GM21825 (cell line): ENCODE measurements at regions not wholly inside any gene's neighbourhood (a gene's known extent, or its start where the extent isn't known, plus 50 kb on each side); places are given as distances from the start of the nearest gene placed in this dataset.
"Not testable (repeated sequence)": the region's sequence is repeated elsewhere in the genome, so short reads cannot be mapped to it uniquely, and the experiment has no call there.

Source experiments
- ATAC-seq: cut with Tn5 transposase; IDR thresholded peaks from one replicate; pipeline ENCODE4 v1.9.1; 2021; ENCODE audit warnings: mild to moderate bottlenecking, moderate library complexity; ENCODE audit not compliant: unreplicated experiment

DNA sequence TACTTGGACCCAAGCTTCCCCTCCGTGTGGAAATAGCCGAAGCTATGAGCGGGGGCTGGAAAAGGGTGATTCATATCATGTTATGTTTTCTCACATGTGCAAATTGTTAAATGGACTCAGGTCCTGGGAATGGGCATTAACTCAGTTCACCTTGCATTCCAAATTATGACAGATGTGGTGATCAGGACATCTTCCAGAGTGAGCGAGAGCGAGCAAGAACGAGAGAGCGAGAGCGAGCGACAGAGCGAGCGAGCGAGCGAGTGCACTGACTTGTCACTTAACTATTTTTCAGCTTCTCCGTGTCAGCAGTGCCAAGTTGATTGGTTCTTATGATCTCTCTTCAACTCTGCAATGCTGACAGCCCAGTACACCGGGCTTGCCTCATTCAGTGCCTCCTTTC, 437.4 kb upstream of the NRSN1 start:
- ATAC-seq = no peak

DNA sequence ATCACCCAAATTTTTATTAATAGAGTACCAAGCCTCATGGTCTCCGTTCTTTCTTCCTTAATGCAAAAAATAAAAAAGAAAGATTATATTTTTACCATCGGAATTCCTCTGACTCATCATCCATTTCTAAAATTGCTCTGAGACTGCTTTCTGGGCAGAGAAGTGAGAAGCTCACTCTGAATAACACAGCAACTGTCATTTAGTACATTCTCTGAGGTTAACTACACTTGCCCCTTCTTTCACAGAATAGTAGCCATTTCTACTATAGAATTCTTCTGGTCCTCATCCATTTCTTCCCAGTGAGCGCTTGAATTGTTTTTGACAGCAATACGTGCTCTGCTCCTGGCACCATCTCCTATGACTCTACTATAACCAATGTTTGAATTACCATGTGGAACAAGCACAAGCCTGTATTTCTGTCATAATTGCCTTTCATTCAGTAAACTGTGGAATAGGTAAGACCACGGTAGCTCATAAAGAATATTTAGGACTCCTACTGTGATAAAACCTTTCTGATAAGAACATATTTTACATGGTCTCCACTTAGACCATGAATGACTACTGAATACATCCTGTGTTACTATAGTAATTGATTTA, 435.5 kb upstream of the NRSN1 start:
- no peak for ATAC-seq

GRCh38 chr6:23692184-23692583, 433.8 kb upstream of the NRSN1 start:
- no peak for ATAC-seq

- ATAC-seq = no peak
These were observed 429.0 kb upstream of the NRSN1 start for GRCh38 chr6:23696992-23697391.

GRCh38 chr6:23704479-23705052, 421.4 kb upstream of the NRSN1 start:
- ATAC-seq = no peak

GRCh38 chr6:23705697-23706096, 420.3 kb upstream of the NRSN1 start:
- ATAC-seq = no peak

- no peak for ATAC-seq
These were observed 413.3 kb upstream of the NRSN1 start for GRCh38 chr6:23712756-23713155.

DNA sequence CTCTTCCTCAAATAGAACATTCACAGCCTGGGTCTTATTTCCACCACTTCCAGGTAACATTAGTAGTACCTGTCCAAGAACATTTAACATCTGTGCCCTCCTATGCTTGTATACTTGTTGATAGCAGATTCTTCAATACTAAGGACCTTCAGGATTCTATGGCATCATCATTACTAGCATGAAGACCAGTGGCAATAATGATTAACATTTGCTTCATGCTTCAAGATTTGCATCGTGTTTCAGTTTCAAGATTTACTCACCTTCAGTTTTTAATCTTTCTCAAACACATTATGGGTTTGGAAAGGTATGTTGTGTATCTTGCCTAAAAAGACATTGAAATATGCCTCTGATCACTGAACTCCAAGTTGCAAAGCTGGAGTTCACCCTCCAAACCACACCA, 412.8 kb upstream of the NRSN1 start:
- peak; percentile 77 for ATAC-seq

GRCh38 chr6:23728707-23729106, 397.3 kb upstream of the NRSN1 start:
- no peak for ATAC-seq

DNA sequence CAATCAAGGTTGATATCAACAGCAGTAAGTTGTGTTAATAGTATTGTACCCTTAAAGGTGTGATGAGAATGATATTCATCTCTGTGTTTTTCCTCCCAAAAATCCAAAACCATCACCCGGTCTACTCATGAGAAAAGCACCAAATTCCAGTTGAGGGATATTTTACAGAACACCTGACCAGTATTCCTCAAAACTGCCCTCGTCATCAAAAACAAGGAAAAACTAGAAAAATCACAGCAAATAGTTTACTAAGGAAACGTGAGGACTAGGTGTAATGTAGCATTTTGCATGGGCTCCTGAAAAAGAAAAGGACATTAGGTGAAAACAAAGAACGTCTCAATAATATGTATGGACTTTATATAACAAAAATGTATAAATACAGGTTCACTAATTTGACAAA, 394.4 kb upstream of the NRSN1 start:
- ATAC-seq = no peak

DNA sequence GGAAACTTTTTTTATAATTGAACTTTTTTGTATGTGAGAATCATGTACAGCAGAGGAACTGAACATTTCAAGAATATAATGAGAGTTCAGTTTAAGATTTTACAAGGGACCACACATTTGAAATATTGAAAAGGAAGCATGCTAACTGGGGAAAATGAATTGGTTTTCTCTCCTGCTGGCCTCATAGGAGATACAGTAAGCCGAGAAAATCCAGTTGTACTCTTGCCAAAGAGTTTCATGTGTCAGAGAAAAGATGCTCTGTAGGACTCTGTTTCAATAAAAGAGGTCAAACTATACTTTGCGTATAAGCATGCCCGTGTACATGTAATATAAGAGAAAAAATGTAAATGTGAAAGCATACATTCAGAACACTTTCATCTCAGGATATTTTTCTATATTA, 393.5 kb upstream of the NRSN1 start:
- ATAC-seq = no peak

DNA sequence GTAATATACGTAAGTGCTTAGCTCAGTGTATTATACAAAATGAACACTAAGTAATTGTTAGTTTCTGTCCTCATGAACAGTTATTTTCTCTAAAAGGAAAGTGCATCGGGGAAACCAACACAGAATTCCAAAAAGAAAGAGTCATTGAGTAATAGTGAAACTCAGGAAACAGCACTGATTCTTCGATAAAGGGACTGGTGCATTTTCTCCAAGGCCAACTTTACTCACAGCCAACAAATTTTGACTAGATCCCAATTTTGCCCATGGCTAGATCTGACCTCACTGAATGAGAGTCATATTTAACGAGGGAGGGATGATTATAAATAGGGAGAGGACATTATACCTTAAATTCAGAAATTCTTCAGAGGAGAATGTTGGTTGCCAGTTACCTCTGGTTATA, 390.9 kb upstream of the NRSN1 start:
- ATAC-seq = no peak

DNA sequence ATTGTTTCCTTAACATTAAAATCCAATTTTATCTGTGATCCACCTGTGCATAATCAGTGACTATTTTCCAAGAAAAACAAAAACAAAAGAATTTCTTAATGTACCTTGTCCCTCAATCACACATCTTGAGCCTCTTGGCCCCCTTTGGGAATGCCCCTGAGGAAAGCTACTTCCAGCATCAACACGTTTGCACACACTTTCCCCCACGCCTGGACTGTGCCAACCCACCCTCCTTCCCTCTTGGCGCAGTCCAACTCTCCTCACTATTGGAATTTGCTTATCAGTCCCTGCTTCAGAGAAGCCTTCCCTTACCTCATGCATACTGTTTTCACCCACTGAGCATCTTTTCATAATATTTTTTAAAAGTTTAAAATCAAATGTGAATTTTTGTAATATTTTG, 389.4 kb upstream of the NRSN1 start:
- no peak for ATAC-seq

GRCh38 chr6:23747239-23747638, 378.8 kb upstream of the NRSN1 start:
- no peak for ATAC-seq

- ATAC-seq = no peak
These were observed 373.6 kb upstream of the NRSN1 start for GRCh38 chr6:23752414-23752813.

- no peak for ATAC-seq
These were observed 371.8 kb upstream of the NRSN1 start for GRCh38 chr6:23754197-23754596.

GRCh38 chr6:23775127-23775526, 350.9 kb upstream of the NRSN1 start:
- no peak for ATAC-seq

GRCh38 chr6:23783901-23784300, 342.1 kb upstream of the NRSN1 start:
- no peak for ATAC-seq

- ATAC-seq = no peak
These were observed 341.6 kb upstream of the NRSN1 start for GRCh38 chr6:23784301-23784919.

DNA sequence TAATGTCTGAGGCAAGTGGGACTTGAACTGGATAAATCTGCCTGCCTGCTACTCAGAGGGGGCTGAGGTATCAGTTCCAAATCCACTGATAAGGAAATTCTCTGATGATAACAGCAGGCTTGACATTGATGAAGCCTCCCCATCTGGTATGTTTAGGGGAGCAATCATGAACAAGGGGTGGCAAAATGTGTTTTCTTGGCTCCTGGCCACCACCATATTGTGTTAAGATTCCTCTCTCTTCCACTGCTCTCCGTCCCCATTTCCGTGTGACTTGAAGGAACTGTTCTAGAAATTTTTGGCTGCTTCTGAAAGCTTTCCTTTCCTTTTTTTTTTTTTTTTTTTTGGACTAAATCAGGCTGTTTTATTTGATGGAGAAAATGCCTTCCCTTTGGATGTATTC, 335.3 kb upstream of the NRSN1 start:
- ATAC-seq = no peak

DNA sequence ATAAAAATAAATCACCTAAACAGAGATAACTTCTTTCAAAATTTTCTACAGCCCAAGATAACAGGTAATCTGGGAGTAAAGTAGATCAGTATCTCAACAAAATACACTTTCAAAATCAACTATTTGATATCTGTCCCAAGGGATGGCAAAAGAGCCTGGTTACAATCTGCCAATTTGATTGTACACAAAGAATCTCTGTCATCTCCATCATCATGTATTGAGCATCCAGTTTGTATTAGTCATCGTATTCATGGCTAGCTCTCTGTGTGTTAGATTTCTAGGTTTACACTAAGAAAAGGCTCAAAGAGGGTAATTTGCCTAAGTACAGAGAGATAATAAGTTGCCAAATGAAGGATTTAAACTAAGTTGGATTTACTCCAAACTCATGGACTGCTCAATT, 329.0 kb upstream of the NRSN1 start:
- ATAC-seq = no peak

DNA sequence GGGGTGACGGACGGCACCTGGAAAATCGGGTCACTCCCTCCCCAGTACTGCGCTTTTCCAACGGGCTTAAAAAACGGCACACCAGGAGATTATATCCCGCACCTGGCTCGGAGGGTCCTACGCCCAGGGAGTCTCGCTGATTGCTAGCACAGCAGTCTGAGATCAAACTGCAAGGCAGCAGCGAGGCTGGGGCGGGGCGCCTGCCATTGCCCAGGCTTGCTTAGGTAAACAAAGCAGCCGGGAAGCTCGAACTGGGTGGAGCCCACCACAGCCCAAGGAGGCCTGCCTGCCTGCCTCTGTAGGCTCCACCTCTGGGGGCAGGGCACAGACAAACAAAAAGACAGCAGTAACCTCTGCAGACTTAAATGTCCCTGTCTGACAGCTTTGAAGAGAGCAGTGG, 321.7 kb upstream of the NRSN1 start:
- ATAC-seq = not testable (repeated sequence)

DNA sequence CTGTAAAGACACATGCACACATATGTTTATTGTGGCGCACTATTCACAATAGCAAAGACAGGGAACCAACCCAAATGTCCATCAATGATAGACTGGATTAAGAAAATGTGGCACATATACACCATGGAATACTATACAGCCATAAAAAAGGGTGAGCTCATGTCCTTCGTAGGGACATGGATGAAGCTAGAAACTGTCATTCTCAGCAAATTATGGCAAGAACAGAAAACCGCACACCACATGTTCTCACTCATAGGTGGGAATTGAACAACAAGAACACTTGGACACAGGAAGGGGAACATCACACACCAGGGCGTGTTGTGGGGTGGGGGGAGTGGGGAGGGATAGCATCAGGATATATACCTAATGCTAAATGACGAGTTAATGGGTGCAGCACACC, 304.9 kb upstream of the NRSN1 start:
- not testable (repeated sequence) for ATAC-seq
